C4-2B (cell line): ENCODE measurements at regions not wholly inside any gene's neighbourhood (a gene's known extent, or its start where the extent isn't known, plus 50 kb on each side); places are given as distances from the start of the nearest gene placed in this dataset.

ENCODE experiments used
- ZFX ChIP-seq: fragments of 450-650 bp; IDR thresholded peaks from 2 replicates; pipeline ENCODE4 v1.6.1; 2017
- TF ChIP-seq, protein P1 (sequence below): fragments of 450-650 bp; conservative IDR thresholded peaks from 2 replicates; pipeline ENCODE4 v1.5.1; 2017; ENCODE audit warnings: mild to moderate bottlenecking

DNA sequence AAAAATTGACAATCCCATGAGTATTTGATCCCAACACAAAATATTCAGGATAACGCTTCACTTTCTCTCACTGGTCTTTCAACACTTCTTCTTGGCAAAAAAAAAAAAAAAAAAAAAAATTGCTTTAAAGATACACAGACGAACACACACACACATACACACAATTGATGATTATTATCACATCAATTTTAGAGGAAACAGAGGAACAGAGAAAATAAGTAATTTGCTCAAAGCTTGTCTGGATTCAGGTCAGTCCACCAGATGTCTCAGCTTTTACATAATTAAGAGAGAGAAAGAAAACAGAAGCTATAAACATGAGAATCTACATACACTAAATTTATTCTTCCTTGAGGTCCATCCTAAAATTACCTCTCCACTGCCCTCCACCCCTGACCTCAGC lies 183.4 kb downstream of the MZT1 start:
- TF ChIP-seq, protein P1, sequence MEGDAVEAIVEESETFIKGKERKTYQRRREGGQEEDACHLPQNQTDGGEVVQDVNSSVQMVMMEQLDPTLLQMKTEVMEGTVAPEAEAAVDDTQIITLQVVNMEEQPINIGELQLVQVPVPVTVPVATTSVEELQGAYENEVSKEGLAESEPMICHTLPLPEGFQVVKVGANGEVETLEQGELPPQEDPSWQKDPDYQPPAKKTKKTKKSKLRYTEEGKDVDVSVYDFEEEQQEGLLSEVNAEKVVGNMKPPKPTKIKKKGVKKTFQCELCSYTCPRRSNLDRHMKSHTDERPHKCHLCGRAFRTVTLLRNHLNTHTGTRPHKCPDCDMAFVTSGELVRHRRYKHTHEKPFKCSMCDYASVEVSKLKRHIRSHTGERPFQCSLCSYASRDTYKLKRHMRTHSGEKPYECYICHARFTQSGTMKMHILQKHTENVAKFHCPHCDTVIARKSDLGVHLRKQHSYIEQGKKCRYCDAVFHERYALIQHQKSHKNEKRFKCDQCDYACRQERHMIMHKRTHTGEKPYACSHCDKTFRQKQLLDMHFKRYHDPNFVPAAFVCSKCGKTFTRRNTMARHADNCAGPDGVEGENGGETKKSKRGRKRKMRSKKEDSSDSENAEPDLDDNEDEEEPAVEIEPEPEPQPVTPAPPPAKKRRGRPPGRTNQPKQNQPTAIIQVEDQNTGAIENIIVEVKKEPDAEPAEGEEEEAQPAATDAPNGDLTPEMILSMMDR: no peak
- TF ChIP-seq ZFX: no peak
